NCI-H2196 (cell line): ENCODE measurements at regions not wholly inside any gene's neighbourhood (a gene's known extent, or its start where the extent isn't known, plus 50 kb on each side); places are given as distances from the start of the nearest gene placed in this dataset.

ENCODE experiments used
- DNase-seq: peaks from one replicate; lab custom pipeline; 2025; ENCODE audit not compliant: unreplicated experiment; lab: John Stamatoyannopoulos, UW

DNA sequence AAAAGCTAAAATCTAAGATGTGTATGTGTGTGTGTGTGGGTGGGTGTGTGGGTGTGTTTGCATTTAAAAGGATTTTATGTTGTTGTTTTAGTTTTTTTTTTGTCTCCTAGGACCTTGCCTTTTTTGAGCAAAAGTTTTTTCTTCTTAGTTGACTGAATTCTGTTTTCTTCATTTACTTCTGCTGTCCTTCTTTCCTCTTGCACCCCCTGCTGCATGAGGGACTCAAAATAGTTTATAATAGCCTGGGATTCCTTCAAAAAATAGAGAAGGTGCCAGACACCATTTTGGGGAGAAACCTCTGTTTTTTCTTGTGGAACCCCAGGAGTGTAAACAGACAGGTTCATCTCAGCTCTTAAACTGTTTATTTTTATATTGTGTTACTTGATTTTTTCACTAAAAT lies 817.7 kb downstream of the TBC1D22A start:
- DNase-seq, result no peak

DNA sequence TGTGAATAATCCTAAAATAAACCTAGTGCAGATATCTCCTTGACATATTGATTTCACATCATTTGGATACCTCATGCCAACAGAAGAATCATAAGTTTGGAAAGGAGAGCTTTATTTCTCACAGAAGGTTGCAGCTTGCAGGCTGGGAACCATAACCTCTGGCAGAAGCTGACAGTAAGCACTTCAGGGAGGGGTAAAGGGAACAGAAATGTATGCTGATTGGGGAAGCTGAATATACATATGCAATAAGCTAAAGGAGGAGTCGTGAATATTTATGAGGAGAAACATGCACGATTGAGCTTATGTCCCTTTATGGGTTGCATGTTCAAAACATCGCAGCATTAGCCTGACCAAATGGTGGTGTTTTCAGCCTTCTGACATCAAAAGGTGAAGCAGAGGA lies 814.5 kb downstream of the TBC1D22A start:
- no peak for DNase-seq

DNA sequence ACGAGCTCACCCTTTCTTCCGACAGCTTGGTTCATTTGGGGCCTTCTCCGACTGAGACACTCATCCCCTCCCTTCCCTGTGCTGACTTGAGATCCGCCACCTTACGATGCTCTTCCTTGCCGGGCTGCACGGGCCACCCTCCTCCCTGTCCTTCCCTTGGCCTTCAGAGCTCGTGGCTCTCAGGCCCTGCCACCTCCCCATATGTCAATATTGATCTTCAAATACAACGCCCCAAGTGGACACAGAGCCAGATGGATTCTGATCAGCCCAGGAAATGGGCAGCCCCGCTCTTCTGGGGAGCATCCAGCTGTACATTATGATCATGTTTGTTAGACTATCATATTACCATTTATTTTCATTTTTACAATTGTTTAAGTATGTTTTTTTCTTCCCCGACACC lies 812.8 kb downstream of the TBC1D22A start:
- no peak for DNase-seq

- DNase-seq, result no peak
Measured at GRCh38 chr22:47574556-47574955, 812.1 kb downstream of the TBC1D22A start.

DNA sequence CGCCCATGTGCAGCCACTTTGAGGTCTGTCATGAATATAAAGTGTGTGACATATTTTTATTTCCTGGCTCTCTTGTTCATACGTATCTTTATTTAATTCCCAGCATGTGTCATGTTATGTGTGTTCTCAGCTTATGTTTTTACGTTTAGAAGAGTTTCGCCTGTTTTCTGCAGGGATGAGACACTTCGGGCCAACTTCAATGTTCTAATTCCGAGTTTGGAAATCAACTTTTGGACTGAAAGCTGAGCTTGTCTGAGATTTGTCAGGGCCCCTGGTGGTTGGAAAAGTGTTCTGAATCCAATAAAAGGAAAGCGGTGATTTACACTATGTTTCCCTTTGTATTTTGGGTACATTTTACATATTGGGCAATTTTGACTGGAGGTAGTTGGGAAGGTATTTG lies 810.7 kb downstream of the TBC1D22A start:
- no peak for DNase-seq

- no peak for DNase-seq
Measured at GRCh38 chr22:47572443-47572842, 810.0 kb downstream of the TBC1D22A start.

DNA sequence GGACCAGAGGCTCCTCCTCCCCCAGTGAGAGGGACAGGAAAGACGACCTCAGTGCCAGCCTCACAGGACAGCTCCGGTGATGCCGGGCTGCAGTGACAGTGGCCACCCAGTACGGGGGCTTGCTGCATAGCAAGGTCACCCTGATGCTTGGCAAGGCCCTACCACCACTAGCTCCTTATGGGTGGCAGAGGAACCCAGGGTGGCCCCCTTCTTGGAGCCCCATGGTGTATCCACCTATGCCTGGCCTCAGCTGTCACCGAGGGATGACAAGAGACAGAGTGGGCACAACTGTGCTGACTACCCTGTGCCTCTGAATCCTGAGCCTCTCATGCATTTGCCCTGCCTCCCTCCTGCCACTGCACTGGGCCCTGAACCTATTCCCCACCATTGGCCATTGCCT lies 809.2 kb downstream of the TBC1D22A start:
- no peak for DNase-seq

GRCh38 chr22:47570851-47571250 lies 808.4 kb downstream of the TBC1D22A start:
- DNase-seq, result no peak

GRCh38 chr22:47570300-47570685 lies 807.8 kb downstream of the TBC1D22A start:
- DNase-seq, result no peak

GRCh38 chr22:47569389-47570299 lies 807.2 kb downstream of the TBC1D22A start:
- DNase-seq, result no peak

- no peak for DNase-seq
Measured at GRCh38 chr22:47568700-47569099, 806.2 kb downstream of the TBC1D22A start.

DNA sequence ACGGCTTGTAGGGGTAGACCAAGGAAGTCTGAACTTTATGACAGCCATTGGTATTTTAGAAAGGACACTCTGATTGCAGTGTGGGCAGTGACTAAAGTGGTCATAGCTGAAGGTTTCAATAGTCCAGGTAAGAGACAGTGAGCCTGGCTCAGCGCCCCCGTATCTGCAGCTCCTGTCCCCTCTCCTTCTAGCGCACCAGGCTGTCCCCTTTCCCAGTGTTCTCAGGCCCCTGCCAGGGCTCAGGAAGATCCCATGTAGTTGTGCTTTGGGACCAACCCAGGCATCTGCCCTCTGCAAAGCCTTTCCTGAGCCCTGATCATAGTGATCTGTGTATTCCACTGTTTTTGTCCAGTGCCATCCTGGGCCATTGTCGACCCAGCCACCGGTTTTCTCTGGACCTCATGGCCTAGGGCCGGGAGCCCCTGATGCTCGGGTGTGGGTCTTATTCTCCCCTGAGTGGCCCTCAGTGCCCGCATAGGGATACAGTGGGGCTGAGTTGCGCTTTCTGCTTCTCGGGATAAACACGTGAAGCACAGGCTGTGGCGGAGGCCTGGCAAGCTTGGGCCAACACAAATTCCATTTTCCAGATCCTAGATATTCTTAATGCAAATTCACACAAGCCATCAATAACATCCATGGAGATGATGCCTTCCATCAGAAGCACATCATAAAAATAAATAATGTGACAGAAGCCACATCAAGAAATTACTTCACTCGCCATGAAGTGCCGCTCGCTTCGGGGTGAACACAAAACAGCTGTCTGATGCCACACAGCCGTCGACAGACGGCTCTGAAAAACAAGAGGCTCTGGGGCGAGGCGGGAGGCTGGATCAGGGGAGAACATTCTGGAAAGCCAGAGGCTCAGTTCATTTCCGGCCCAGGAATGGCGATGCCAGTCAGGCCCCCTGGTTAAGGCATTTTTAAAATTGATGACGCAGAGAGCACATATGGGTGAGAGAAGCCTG lies 805.0 kb downstream of the TBC1D22A start:
- DNase-seq, result no peak

- no peak for DNase-seq
Measured at GRCh38 chr22:47566491-47566890, 804.0 kb downstream of the TBC1D22A start.

DNA sequence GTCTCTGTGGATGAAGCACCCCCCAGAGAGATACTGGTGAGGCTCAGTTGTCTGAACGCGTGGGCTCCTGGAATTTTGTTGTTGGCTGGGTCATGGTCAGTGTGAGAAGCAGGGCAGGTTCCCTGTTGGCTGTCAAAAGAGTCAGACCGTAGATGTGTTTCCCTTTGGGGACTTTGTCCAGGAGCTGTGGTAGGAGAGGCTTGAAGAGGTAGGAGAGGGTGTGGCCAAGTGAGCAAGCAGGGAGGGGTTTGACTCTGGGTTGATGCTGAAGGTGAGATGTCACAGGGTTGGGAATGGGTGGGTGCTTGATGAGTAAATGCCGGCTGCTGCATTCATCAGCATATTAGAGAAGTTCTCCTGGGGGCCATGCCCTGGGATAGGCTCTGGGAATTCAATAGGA lies 803.2 kb downstream of the TBC1D22A start:
- DNase-seq, result no peak

DNA sequence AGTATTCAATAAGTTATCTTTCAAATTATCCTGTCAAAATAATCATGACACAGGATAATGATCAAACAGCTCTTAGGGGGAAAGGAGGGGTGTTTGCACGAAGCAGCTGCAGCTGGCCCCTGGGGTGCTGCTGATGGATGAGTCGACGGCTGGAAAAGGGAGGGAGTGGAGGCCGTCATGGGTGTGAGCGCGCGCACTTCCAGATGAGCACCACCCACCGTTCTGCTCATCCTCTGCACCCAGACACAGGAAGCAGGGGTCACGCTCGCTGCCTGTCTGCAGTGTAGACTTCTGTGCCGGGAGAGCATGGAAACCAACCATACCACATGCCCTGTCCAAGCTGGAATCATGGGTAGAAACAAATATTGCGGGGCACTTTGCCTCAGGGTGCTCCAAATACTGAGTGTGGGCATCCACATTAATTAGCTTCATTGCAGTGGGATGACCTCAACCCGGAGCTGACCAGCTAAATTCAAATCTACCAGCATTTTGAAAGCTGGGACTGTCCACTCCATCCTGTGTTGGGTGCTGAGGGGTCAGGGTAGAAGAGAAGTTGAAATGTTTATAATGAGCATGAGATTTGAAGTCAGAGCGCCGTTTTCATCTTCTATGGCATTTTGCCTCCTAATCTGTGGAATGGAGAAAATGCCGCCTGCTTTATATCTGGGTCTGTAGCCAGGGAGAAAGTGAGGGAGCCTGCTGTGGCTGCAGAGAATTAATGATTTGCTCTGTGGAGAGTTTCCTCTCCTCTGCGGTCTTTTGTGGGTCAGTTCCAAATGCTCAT lies 802.4 kb downstream of the TBC1D22A start:
- no peak for DNase-seq

GRCh38 chr22:47564158-47564450 lies 801.7 kb downstream of the TBC1D22A start:
- DNase-seq, result no peak

DNA sequence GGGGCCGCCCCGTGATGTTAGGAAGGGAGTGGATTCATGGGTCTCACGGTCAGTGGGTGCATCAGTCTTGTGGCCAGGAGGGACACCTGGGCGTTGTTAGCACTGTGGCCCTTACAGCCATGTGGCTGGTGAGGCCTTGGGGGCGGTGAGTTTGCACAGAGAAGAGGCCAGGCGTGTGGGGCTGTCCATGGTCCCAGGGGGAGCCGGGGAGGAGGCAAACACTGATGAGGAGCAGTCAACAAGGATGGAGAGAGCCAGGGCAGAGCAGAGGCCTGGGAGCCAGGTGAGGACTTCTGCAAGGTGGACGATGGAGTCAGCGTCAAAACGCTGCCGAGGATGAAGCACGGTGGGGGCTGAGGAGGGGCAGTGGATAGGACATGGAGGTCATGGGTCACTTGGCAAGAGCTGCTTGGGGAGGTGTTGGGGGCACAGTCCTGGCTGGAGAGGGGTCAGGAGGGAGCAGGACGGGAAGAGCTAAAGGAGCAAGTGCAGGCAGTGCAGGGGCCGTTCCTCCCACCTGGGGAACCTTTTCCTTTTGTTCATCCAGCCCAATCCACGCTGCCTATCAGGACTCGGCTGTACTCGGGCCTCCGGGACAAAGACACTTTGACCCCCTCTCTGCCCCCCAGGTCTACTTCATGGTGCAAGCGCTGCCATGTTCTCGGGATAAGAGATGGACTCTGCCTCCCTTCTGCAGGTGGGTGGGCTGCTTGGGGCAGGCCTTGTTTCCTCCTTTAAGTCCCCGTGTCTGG lies 801.1 kb downstream of the TBC1D22A start:
- no peak for DNase-seq

- DNase-seq, result no peak
Measured at GRCh38 chr22:47561766-47562165, 799.3 kb downstream of the TBC1D22A start.

- no peak for DNase-seq
Measured at GRCh38 chr22:47561115-47561675, 798.7 kb downstream of the TBC1D22A start.
